Ascending aorta (tissue), 2 donors: ENCODE measurements at regions not wholly inside any gene's neighbourhood (a gene's known extent, or its start where the extent isn't known, plus 50 kb on each side); places are given as distances from the start of the nearest gene placed in this dataset.

Experiments used
- DNase-seq, 2 donors: peaks; one replicate each; pipeline ENCODE4 v3.0.0-alpha.2; 2019; ENCODE audit warnings: low spot score in 2 of 2
- H3K27ac ChIP-seq, 2 donors: fragments of 200-600 bp; sonication (generic); one replicate each; pipeline ENCODE4 v1.5.1; 2016 to 2017; ENCODE audit warnings: mild to moderate bottlenecking in 1 of 2
- H3K27me3 ChIP-seq: fragments of 200-600 bp; sonication (generic); one replicate; pipeline ENCODE4 v1.5.1; 2017
- H3K36me3 ChIP-seq, 2 donors: fragments of 200-600 bp; sonication (generic); one replicate each; pipeline ENCODE4 v1.5.1; 2016
- H3K4me1 ChIP-seq, 2 donors: fragments of 200-600 bp; sonication (generic); one replicate each; pipeline ENCODE4 v1.5.1; 2016 to 2017; ENCODE audit warnings: mild to moderate bottlenecking in 1 of 2
- H3K4me3 ChIP-seq, 2 donors: fragments of 200-600 bp; sonication (generic); one replicate each; pipeline ENCODE4 v1.5.1; 2016 to 2017; ENCODE audit warnings: mild to moderate bottlenecking in 1 of 2
- H3K9me3 ChIP-seq, 2 donors: fragments of 200-600 bp; sonication (generic); one replicate each; pipeline ENCODE4 v1.5.1; 2016
- intact Hi-C: fragments of 100-400 bp; cut with DNase I; formaldehyde crosslinking; loops from one replicate; pipeline ENCODE4 v1.15.1; 2023
- TF ChIP-seq, protein P1 (sequence below), 3 experiments: fragments of 200-600 bp in 2 of 3; fragments of 450-650 bp in 1 of 3; sonication (generic) in 2 of 3; IDR thresholded peaks; one replicate each; pipeline ENCODE4 v1.5.1; 2016 to 2019; ENCODE audit warnings: antibody characterized with exemption in 3 of 3, mild to moderate bottlenecking in 1 of 3, moderate library complexity in 1 of 3

DNA sequence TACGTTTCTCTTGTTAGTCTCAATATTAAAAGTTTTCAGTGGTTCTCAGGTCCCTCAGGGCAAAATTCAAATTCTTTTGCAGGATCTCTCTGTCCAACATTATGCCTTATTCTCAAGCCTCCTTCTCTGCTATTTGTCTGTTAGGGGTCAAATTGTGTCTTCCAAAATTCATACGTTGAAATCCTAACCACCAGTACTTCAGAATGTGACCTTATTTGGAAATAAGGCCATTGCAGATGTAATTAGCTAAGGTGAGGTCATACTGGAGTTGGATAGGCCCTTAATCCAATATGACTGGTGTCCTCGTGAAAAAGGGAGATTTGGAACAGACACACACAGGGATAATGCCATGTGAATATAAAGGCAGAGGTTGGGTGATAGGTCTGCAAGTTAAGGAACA lies 64.1 kb upstream of the ADGRF1 start:
- TF ChIP-seq, protein P1, sequence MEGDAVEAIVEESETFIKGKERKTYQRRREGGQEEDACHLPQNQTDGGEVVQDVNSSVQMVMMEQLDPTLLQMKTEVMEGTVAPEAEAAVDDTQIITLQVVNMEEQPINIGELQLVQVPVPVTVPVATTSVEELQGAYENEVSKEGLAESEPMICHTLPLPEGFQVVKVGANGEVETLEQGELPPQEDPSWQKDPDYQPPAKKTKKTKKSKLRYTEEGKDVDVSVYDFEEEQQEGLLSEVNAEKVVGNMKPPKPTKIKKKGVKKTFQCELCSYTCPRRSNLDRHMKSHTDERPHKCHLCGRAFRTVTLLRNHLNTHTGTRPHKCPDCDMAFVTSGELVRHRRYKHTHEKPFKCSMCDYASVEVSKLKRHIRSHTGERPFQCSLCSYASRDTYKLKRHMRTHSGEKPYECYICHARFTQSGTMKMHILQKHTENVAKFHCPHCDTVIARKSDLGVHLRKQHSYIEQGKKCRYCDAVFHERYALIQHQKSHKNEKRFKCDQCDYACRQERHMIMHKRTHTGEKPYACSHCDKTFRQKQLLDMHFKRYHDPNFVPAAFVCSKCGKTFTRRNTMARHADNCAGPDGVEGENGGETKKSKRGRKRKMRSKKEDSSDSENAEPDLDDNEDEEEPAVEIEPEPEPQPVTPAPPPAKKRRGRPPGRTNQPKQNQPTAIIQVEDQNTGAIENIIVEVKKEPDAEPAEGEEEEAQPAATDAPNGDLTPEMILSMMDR (IDR thresholded peaks at IDR 0.05): no peak
- H3K27ac ChIP-seq: no peak overlapping the region
- intact Hi-C loops: no loop called here

GRCh38 chr6:47105469-47106178 lies 63.5 kb upstream of the ADGRF1 start:
- TF ChIP-seq, protein P1 (IDR thresholded peaks at IDR 0.05): no peak
- intact Hi-C loops: no loop called here
- Histone ChIP-seq H3K27me3 (no peaks in the 10 kb centered on the region), H3K9me3 (no peaks in the 10 kb centered on the region), H3K27ac (no peak overlapping the region), H3K4me3 (no peak overlapping the region), H3K4me1 (no peaks in the 10 kb centered on the region), H3K36me3 (no peaks in the 10 kb centered on the region)
- DNase-seq: no peak

More for the DNA sequence above, 64.1 kb upstream of the ADGRF1 start:
- H3K36me3 ChIP-seq: no peaks in the 10 kb centered on the region
- H3K9me3 ChIP-seq: no peaks in the 10 kb centered on the region
- H3K4me3 ChIP-seq: no peak overlapping the region
- H3K27me3 ChIP-seq: no peaks in the 10 kb centered on the region
- DNase-seq: no peak
- H3K4me1 ChIP-seq: no peaks in the 10 kb centered on the region

DNA sequence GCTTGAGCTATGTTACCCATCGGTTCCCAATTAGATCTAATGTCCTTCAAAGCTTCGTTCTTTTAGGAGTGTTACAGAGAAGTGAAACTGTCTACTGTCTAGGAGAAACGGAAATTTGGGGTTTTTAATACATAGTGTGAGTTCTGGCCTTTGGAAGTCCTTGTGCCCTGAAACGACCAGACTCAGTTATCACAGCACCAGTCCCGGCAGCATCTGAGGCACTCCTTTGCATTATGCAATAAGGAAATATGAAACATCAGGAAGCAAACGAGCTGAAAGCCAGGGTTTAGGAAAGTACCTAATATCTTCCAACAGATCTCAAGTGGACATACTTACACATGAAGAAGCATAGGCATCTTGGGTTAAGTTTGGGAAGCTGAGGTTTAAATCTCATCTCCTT lies 61.8 kb upstream of the ADGRF1 start:
- no peak for DNase-seq
- H3K4me1 ChIP-seq: no peaks in the 10 kb centered on the region

GRCh38 chr6:47102331-47102730 lies 60.2 kb upstream of the ADGRF1 start:
- TF ChIP-seq, protein P1 (IDR thresholded peaks at IDR 0.05): no peak
- DNase-seq: no peak
- Histone ChIP-seq H3K9me3 (no peaks in the 10 kb centered on the region), H3K4me3 (no peak overlapping the region), H3K27ac (no peak overlapping the region), H3K4me1 (no peaks in the 10 kb centered on the region), H3K36me3 (no peaks in the 10 kb centered on the region), H3K27me3 (no peaks in the 10 kb centered on the region)
- intact Hi-C loops: no loop called here

More for the DNA sequence above, 61.8 kb upstream of the ADGRF1 start:
- no peaks in the 10 kb centered on the region for H3K27me3 ChIP-seq
- intact Hi-C loops: no loop called here
- no peaks in the 10 kb centered on the region for H3K36me3 ChIP-seq
- TF ChIP-seq, protein P1 (IDR thresholded peaks at IDR 0.05): no peak
- H3K4me3 ChIP-seq: no peak overlapping the region
- no peaks in the 10 kb centered on the region for H3K9me3 ChIP-seq
- no peak overlapping the region for H3K27ac ChIP-seq

DNA sequence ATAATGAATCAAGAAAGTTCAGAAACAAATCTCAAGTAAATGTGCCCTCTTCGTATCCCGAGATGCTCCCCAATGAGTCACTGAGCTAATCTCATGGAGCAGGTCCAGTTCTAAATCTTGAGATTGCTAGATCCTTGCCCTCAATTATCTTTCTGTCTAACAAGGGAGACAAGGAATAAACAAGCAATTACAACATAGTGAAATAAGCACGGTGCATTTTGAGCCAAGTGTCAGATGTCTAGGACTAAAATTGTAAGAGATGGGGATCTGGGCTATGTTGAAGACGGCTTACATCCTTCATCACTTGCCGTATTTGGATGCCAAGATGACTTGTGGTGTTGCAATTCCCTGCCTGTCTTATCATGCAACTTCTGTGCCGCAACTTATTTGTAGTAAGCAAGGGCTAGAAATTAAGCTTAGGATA lies 56.5 kb upstream of the ADGRF1 start:
- Histone ChIP-seq H3K4me3 (no peak overlapping the region), H3K36me3 (no peaks in the 10 kb centered on the region)

More for the DNA sequence above, 56.5 kb upstream of the ADGRF1 start:
- no peaks in the 10 kb centered on the region for H3K9me3 ChIP-seq
- intact Hi-C loops: no loop called here
- H3K4me1 ChIP-seq: no peaks in the 10 kb centered on the region
- no peak for DNase-seq
- TF ChIP-seq, protein P1 (IDR thresholded peaks at IDR 0.05): no peak
- no peak overlapping the region for H3K27ac ChIP-seq
- H3K27me3 ChIP-seq: no peaks in the 10 kb centered on the region
